SU-DHL-6 (cell line): ENCODE measurements at regions not wholly inside any gene's neighbourhood (a gene's known extent, or its start where the extent isn't known, plus 50 kb on each side); places are given as distances from the start of the nearest gene placed in this dataset.

Experiments used
- H2AFZ ChIP-seq: fragments of 200-600 bp; sonication (generic); 2 replicates; pipeline ENCODE4 v1.6.1; 2014; ENCODE audit warnings: low read depth, mild to moderate bottlenecking, moderate library complexity, mixed read lengths, antibody characterized with exemption, low read length; ENCODE audit not compliant: severe bottlenecking
- H3F3A ChIP-seq: fragments of 200-600 bp; shearing (Covaris generic); 2 replicates; pipeline ENCODE4 v1.6.0; 2016; ENCODE audit warnings: antibody characterized with exemption, mild to moderate bottlenecking; ENCODE audit not compliant: insufficient read depth
- H3K27ac ChIP-seq: fragments of 200-600 bp; sonication (generic); 2 replicates; pipeline ENCODE4 v1.5.1; 2016; ENCODE audit warnings: low read depth, mild to moderate bottlenecking, low read length, moderate library complexity, mixed read lengths
- H3K27me3 ChIP-seq: fragments of 200-600 bp; sonication (generic), shearing (Covaris generic); 2 replicates; pipeline ENCODE4 v1.6.0; 2014; ENCODE audit warnings: mild to moderate bottlenecking, low read length
- H3K36me3 ChIP-seq: fragments of 200-600 bp; sonication (generic); 2 replicates; pipeline ENCODE4 v1.6.1; 2014; ENCODE audit warnings: mild to moderate bottlenecking, low read length, mixed read lengths
- H3K4me2 ChIP-seq: fragments of 300-600, 200-600 bp; shearing (Covaris generic), sonication (generic); 2 replicates; pipeline ENCODE4 v1.6.0; 2014; ENCODE audit warnings: low read length, low read depth, mild to moderate bottlenecking; ENCODE audit not compliant: poor library complexity, severe bottlenecking
- H3K4me3 ChIP-seq: fragments of 200-600 bp; sonication (generic); 2 replicates; pipeline ENCODE4 v1.5.1; 2014; ENCODE audit warnings: antibody characterized with exemption, low read length, mild to moderate bottlenecking, mixed read lengths; ENCODE audit not compliant: insufficient read depth, poor library complexity, severe bottlenecking
- H3K79me2 ChIP-seq: fragments of 200-600 bp; sonication (generic); 2 replicates; pipeline ENCODE4 v1.6.1; 2014; ENCODE audit warnings: mild to moderate bottlenecking, low read length, moderate library complexity; ENCODE audit not compliant: insufficient read depth
- H3K9ac ChIP-seq: fragments of 200-600 bp; sonication (generic); 2 replicates; pipeline ENCODE4 v1.7.0; 2014; ENCODE audit warnings: mild to moderate bottlenecking, low read length
- H3K9me2 ChIP-seq: fragments of 200-600 bp; sonication (generic); replicated peaks from 2 replicates; pipeline ENCODE4 v1.6.1; 2014; ENCODE audit warnings: low read length; ENCODE audit not compliant: insufficient read depth
- H3K9me3 ChIP-seq: fragments of 200-600 bp; sonication (generic); 2 replicates; pipeline ENCODE4 v1.6.1; 2014; ENCODE audit warnings: low read length, mixed read lengths; ENCODE audit not compliant: insufficient read depth
- H4K20me1 ChIP-seq: fragments of 200-600 bp; sonication (generic); 2 replicates; pipeline ENCODE4 v1.6.1; 2014; ENCODE audit warnings: low read depth, mild to moderate bottlenecking, antibody characterized with exemption, low read length, moderate library complexity, mixed read lengths
- CTCF ChIP-seq: fragments of 200-600 bp; sonication (generic); IDR thresholded peaks from one replicate; pipeline ENCODE4 v1.5.1; 2017; ENCODE audit warnings: antibody characterized with exemption, mild to moderate bottlenecking, low read length, moderate library complexity; ENCODE audit not compliant: insufficient read depth, poor library complexity, severe bottlenecking
- EZH2phosphoT487 ChIP-seq: fragments of 200-600 bp; sonication (generic), shearing (Covaris generic); conservative IDR thresholded peaks from 2 replicates; pipeline ENCODE4 v1.6.1; 2018; ENCODE audit warnings: mild to moderate bottlenecking, antibody characterized with exemption, low read length, moderate library complexity, mixed read lengths

- TF ChIP-seq CTCF = no peak
- TF ChIP-seq EZH2phosphoT487 = no peak
- Histone ChIP-seq H3K9me2 (no peaks in the 10 kb centered on the region), H3K4me3 (no peak overlapping the region), H3K9ac (no peak overlapping the region), H2AFZ (no peak overlapping the region), H3K27me3 (no peaks in the 10 kb centered on the region), H4K20me1 (no peaks in the 10 kb centered on the region), H3F3A (no peaks in the 10 kb centered on the region; the same call in 1 of the 2 replicates), H3K27ac (no peak overlapping the region), H3K36me3 (no peaks in the 10 kb centered on the region), H3K4me2 (no peak overlapping the region), H3K9me3 (no peaks in the 10 kb centered on the region), H3K79me2 (no peaks in the 10 kb centered on the region)
These were observed 477.1 kb downstream of the FSCB start for GRCh38 chr14:44029933-44030332.

GRCh38 chr14:44027397-44027796 lies 479.7 kb downstream of the FSCB start:
- Histone ChIP-seq H3K9me2 (no peaks in the 10 kb centered on the region), H3K4me2 (no peak overlapping the region), H4K20me1 (no peaks in the 10 kb centered on the region), H3F3A (no peaks in the 10 kb centered on the region; the same call in 1 of the 2 replicates), H3K9ac (no peak overlapping the region), H3K9me3 (no peaks in the 10 kb centered on the region), H3K4me3 (no peak overlapping the region), H3K79me2 (no peaks in the 10 kb centered on the region), H3K36me3 (no peaks in the 10 kb centered on the region), H2AFZ (no peak overlapping the region), H3K27me3 (no peaks in the 10 kb centered on the region), H3K27ac (no peak overlapping the region)
- no peak for TF ChIP-seq CTCF

- TF ChIP-seq EZH2phosphoT487 = no peak
- TF ChIP-seq CTCF = no peak
- H2AFZ ChIP-seq = no peak overlapping the region
These were observed 496.5 kb downstream of the FSCB start for GRCh38 chr14:44010595-44010994.

More at GRCh38 chr14:44010595-44010994, 496.5 kb downstream of the FSCB start:
- Histone ChIP-seq H3K79me2 (no peaks in the 10 kb centered on the region), H3K9me2 (no peaks in the 10 kb centered on the region), H3F3A (no peaks in the 10 kb centered on the region), H3K9ac (no peak overlapping the region), H3K4me2 (no peak overlapping the region), H3K27me3 (no peaks in the 10 kb centered on the region), H3K27ac (no peak overlapping the region), H3K36me3 (no peaks in the 10 kb centered on the region), H3K4me3 (no peak overlapping the region), H3K9me3 (no peaks in the 10 kb centered on the region; the same call in 1 of the 2 replicates), H4K20me1 (no peaks in the 10 kb centered on the region)
